ENCODE measurements at regions not wholly inside any gene's neighbourhood (a gene's known extent, or its start where the extent isn't known, plus 50 kb on each side); places are given as distances from the start of the nearest gene placed in this dataset.
"Not testable (repeated sequence)": the region's sequence is repeated elsewhere in the genome, so short reads cannot be mapped to it uniquely, and the experiment has no call there.

DNA sequence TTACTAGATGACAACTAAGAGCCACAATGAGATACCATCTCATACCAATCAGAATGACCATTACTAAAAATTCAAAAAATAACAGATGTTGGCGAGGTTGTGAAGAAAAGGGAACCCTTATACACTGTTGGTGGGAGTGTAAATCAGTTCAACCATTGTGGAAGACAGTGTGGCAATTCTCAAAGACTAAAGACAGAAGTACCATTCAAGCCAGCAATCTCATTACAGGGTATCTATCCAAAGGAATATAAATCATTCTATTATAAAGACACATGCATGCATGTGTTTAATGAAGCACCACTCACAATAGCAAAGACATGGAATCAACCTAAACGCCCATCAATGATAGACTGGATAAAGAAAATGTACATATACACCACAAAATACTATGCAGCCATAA is 705.1 kb upstream of the ACVR2A start:
- not testable (repeated sequence) for H3K27me3 Mint-ChIP-seq; H3K4me3 Mint-ChIP-seq; H3K27ac Mint-ChIP-seq; H3K9me3 Mint-ChIP-seq (ENCODE audit: low read depth); H3K4me1 Mint-ChIP-seq (ENCODE audit: low read depth); H3K36me3 Mint-ChIP-seq

DNA sequence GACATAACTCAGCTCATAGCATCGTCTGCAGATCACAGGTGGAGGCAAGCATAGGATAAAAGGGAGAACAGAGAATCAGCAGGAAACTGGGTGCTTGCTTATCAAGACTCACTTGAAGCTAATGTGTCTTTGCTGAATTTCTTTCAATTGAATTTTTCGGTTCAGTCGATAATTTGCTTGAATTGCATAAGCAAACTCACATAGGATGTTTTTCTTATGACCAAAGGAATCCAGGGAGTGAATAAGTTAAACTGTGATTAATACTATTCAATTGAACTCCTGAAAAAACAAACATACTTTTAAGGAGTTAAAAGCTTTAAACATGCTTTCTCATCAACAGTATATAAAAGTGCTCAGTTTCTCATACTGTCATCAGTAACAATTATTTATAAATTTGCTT is 707.1 kb upstream of the ACVR2A start:
- no peak overlapping the region for H3K27ac Mint-ChIP-seq
- H3K9me3 Mint-ChIP-seq (ENCODE audit: low read depth): no peaks in the 10 kb centered on the region
- no peaks in the 10 kb centered on the region for H3K36me3 Mint-ChIP-seq
- peaks cover 2% of the 10 kb centered on the region for H3K27me3 Mint-ChIP-seq
- H3K4me3 Mint-ChIP-seq: no peak overlapping the region
- H3K4me1 Mint-ChIP-seq (ENCODE audit: low read depth): no peaks in the 10 kb centered on the region

DNA sequence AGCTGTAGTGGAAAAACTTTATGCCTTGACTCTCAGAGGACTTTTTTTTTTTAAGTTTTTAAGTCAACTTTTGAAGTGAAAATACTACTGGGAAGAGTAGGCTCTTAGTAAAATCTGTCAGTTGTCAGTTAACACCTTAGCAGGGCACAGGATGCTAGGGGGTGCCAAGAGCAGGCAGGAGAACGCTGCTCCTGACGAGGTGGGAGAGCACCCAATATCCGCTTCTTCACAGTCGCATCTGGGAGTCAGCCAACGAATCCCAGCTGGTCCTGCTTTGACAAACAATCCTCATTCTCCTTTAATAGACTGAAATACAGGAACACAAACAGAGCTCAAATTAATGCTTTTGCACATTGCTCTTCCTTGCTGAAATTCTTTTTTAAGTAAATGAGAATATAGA is 709.5 kb upstream of the ACVR2A start:
- no peaks in the 10 kb centered on the region for H3K4me1 Mint-ChIP-seq (ENCODE audit: low read depth)
- H3K27me3 Mint-ChIP-seq: peaks cover 2% of the 10 kb centered on the region
- no peaks in the 10 kb centered on the region for H3K9me3 Mint-ChIP-seq (ENCODE audit: low read depth)
- H3K4me3 Mint-ChIP-seq: no peak overlapping the region
- H3K36me3 Mint-ChIP-seq: no peaks in the 10 kb centered on the region
- no peak overlapping the region for H3K27ac Mint-ChIP-seq

DNA sequence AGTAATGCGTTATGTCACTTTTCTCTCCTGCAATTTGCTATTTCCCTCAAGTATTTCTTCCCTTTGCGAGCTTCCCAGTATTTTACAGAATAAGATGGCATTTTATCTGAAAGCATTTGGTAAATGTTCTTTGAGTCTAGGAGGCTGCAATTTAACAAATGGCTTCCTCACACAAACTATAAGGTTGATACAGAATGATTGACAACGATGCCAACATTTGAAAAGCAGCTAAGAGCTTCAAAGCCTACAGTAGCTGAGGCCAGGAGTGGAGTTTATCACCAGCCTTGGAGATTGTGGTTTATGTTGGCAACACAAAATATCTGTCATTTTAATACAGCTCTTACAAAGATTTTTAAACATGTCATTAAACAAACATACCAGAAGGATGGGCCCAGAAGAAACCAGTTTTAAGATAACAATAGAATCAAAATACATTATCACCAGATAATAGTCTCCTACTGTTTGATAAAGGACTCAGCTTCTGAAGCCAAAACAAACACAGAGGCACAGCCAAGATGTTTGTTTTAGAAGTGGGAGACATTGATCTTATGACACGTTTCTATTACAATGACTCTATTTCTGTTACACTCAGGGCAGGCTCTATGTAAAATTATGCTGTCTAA is 711.4 kb upstream of the ACVR2A start:
- Mint-ChIP-seq H3K9me3 (ENCODE audit: low read depth) (no peaks in the 10 kb centered on the region), H3K36me3 (no peaks in the 10 kb centered on the region), H3K27ac (no peak overlapping the region), H3K27me3 (peaks cover 2% of the 10 kb centered on the region), H3K4me3 (no peak overlapping the region), H3K4me1 (ENCODE audit: low read depth) (no peaks in the 10 kb centered on the region)

DNA sequence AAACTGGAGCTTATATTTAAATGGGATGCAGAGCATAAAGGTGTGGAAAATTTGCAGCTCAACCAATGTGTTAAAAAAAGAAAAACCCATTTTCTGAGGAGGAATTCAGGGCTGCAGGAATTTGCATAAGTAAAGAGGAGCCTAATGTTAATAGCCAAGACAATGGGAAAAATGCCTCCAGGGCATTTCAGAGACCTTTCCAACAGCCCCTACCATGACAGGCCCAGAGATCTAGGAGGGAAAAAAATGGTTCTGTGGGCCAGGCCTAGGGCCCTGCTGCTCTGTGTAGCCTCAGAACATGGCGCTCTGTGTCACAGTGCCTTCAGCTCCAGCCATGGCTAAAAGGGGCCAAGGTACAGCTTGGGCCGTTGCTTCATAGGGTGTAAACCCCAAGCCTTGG is 719.7 kb upstream of the ACVR2A start:
- Mint-ChIP-seq H3K36me3 (no peaks in the 10 kb centered on the region), H3K4me1 (ENCODE audit: low read depth) (no peaks in the 10 kb centered on the region), H3K27ac (no peak overlapping the region)

DNA sequence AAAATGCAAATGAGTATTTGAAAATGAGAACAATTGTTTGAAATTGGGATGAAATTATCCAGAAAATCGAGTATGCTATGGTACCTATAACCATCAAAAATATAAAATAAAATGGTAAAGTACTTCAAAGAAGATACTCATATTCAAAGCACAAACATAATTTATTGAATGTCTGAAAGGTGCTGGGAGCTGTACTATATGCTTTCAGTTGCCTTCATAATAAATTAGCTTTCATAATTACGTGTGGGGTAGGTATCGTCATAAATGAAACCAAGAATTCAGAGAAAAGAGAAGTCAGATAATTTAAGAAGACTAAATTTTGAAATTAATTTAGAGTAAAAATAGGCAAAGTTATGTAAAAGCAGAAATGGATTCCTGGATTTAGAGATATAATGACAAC is 721.9 kb upstream of the ACVR2A start:
- Mint-ChIP-seq H3K4me1 (ENCODE audit: low read depth) (no peaks in the 10 kb centered on the region), H3K27ac (no peak overlapping the region), H3K27me3 (peaks cover 5% of the 10 kb centered on the region), H3K9me3 (ENCODE audit: low read depth) (peaks cover 6% of the 10 kb centered on the region), H3K4me3 (no peak overlapping the region), H3K36me3 (no peaks in the 10 kb centered on the region)

More for the DNA sequence above, 719.7 kb upstream of the ACVR2A start:
- H3K4me3 Mint-ChIP-seq: no peak overlapping the region
- H3K27me3 Mint-ChIP-seq: peaks cover 5% of the 10 kb centered on the region
- peaks cover 6% of the 10 kb centered on the region for H3K9me3 Mint-ChIP-seq (ENCODE audit: low read depth)

DNA sequence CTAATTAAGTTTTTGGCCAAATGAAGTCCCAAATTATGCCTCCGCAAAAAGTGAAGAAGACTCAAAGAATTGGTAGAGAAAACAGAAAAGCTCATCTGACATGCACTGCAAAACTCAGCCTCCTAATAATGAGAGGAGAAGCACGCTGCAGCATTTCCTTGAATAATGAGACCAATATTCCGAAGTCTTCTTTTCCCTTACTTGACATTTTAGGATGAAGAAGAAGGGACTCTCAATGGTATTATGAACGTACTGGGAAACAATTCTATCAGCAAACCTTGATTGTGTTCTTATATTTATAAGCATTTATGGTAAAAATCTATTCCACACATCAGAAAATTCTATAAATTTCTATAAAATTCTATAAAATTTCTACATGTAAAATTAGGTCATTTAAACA is 733.9 kb upstream of the ACVR2A start:
- Mint-ChIP-seq H3K27ac (no peak overlapping the region), H3K27me3 (peaks cover 3% of the 10 kb centered on the region), H3K9me3 (ENCODE audit: low read depth) (no peaks in the 10 kb centered on the region), H3K36me3 (no peaks in the 10 kb centered on the region), H3K4me3 (no peak overlapping the region), H3K4me1 (ENCODE audit: low read depth) (no peaks in the 10 kb centered on the region)

DNA sequence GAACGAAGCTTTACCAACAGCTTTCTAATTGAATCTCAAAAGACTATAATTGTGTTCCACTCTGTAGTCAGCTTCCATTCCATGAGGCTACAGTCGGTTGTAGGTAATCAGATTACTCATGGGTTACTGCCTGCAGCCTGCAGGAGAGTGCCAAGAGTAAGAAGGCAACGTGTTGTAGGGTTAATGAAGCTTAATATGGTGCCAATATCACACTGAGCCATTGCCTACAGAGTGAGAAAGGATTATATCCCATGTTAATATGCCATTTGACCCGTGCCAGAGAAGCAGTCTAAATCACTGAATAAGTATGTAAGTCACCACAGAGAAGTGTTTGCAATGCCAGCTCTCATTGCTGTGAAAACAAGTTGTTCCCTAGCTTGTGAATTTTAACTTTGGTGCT is 734.5 kb upstream of the ACVR2A start:
- no peaks in the 10 kb centered on the region for H3K9me3 Mint-ChIP-seq (ENCODE audit: low read depth)
- H3K4me3 Mint-ChIP-seq: no peak overlapping the region
- H3K27me3 Mint-ChIP-seq: peaks cover 3% of the 10 kb centered on the region
- H3K36me3 Mint-ChIP-seq: no peaks in the 10 kb centered on the region
- no peak overlapping the region for H3K27ac Mint-ChIP-seq
- H3K4me1 Mint-ChIP-seq (ENCODE audit: low read depth): no peaks in the 10 kb centered on the region

DNA sequence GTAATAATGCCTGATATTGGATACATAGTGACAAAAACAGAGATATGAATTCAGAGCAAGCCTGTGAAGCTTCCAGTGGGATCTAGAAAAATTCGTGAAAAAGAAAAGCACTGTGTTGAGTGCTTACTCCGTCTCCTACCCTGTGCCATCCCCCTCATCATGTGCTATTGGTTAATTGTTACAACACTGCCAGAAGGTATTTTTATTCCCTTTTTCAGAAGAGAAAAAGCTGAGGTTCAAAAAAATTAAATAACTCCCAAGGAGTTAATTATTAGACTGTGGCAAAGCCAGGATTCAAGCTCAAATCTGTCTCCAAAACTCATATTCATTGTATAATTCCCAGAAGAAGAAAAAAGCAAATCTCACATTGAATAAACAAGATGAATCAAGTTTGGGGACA is 735.5 kb upstream of the ACVR2A start:
- Mint-ChIP-seq H3K36me3 (no peaks in the 10 kb centered on the region), H3K4me3 (no peak overlapping the region), H3K27ac (no peak overlapping the region), H3K27me3 (peaks cover 3% of the 10 kb centered on the region), H3K9me3 (ENCODE audit: low read depth) (no peaks in the 10 kb centered on the region), H3K4me1 (ENCODE audit: low read depth) (no peaks in the 10 kb centered on the region)

DNA sequence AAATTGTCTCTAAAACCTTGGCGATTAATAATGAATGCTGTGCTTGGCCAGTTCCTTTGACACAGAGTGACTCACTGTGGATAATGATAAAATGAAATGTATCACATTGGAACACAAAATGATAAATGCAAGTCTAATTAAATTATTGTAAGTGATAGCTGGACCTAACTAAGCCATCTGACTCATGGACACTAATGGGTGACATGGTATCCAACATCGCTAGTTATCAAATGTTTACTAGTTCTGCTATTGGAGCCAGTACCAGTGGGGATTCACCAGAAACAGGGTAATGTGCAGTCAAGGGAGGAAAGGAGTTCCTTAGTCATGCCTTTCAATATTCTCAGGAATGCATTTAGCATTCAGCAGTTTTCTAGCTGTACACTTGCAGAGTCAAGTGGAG is 736.3 kb upstream of the ACVR2A start:
- Mint-ChIP-seq H3K4me3 (no peak overlapping the region), H3K36me3 (no peaks in the 10 kb centered on the region), H3K4me1 (ENCODE audit: low read depth) (no peaks in the 10 kb centered on the region), H3K9me3 (ENCODE audit: low read depth) (no peaks in the 10 kb centered on the region), H3K27me3 (peaks cover 3% of the 10 kb centered on the region), H3K27ac (no peak overlapping the region)

DNA sequence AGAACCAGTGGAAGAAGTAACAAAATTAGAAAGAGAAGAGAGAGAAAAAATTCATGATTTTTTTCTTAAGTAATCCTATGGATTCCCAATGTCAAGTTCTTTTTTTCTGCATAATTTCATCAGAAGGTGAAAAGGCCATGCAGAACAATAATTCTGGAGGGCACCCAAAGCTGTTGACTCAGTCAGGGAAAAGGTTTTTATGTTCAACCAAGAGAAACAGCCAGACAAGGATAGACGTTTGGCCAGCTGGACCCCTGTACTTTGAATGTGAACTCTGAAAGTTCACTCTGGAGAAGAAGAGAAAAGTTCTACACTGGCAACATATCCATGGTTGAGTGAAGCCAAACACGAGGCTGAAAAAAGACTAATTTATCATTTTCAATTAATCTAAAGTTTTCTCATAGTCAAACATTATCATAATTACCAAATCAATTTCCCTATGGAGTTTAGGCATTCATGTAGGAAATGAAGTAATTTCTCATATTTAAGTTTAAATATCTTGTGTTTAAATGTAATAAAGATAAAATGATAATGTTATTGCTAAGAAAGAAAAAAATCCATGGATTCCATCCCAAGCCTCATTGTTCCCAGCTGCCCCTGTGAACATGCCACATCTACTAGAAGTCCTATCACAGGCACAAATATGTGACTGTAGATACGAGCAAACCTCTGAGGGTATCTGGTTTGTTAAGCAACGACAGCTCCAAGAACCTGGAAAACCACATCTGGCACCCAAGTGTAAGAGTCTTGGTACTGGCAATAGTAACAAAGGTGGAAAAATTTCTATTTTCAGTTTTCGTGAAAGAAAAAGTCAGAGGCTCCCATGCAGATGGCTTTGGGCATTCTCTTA is 742.7 kb upstream of the ACVR2A start:
- Mint-ChIP-seq H3K4me1 (ENCODE audit: low read depth) (no peaks in the 10 kb centered on the region), H3K27ac (no peak overlapping the region), H3K36me3 (no peaks in the 10 kb centered on the region), H3K9me3 (ENCODE audit: low read depth) (no peaks in the 10 kb centered on the region), H3K27me3 (peaks cover 2% of the 10 kb centered on the region), H3K4me3 (no peak overlapping the region)

DNA sequence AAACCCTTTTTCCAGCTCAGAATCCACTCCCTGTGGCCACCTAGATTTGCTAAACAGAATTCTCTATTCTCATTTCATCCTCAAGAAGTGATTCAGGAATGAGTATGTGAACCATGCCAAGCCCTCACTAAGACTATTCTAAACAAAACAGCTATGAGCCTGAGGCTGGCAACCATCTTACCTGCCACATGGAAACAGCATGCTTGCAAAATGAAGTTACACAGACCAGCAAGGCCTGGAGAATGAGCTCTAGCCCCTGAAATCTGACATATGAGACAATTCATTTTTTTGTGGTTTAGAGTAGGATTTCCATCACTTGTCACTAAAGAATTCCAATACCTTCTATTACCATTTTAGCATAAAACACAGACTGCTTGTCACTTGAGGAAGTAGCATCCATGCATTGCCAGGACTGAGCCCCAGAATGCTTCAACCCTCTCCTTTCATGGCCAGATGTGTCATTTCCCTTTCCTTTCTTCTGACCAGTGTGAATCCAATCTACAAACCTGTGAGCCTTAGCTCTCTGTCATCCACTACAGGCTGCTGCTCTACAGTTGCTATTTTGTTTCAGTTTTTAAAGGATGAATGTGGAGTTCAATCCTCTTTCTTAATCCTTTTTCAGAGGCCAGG is 744.3 kb upstream of the ACVR2A start:
- H3K9me3 Mint-ChIP-seq (ENCODE audit: low read depth): no peaks in the 10 kb centered on the region
- no peak overlapping the region for H3K4me3 Mint-ChIP-seq
- peaks cover 2% of the 10 kb centered on the region for H3K27me3 Mint-ChIP-seq
- H3K27ac Mint-ChIP-seq: no peak overlapping the region
- no peaks in the 10 kb centered on the region for H3K4me1 Mint-ChIP-seq (ENCODE audit: low read depth)
- H3K36me3 Mint-ChIP-seq: no peaks in the 10 kb centered on the region

DNA sequence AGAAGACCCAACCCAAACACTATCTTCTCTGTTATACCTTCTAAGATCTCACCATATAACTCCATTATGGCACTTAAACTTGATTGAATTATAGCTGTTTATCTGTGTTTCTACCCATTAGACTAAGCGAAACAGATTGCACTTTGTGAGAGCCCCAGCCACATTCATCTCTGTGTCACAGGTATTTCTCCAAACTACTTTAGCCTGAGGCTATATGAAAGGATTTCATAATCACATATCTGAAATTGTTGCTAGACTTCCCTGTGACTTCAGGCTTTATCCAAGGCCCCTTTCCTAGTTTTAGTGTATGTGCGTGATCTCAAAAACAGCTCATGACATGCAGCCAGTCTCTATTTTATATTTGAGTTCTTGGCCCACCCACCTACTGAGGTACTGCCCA is 745.0 kb upstream of the ACVR2A start:
- peaks cover 3% of the 10 kb centered on the region for H3K27me3 Mint-ChIP-seq
- no peaks in the 10 kb centered on the region for H3K9me3 Mint-ChIP-seq (ENCODE audit: low read depth)
- no peak overlapping the region for H3K4me3 Mint-ChIP-seq
- H3K36me3 Mint-ChIP-seq: no peaks in the 10 kb centered on the region
- H3K4me1 Mint-ChIP-seq (ENCODE audit: low read depth): no peaks in the 10 kb centered on the region
- no peak overlapping the region for H3K27ac Mint-ChIP-seq

DNA sequence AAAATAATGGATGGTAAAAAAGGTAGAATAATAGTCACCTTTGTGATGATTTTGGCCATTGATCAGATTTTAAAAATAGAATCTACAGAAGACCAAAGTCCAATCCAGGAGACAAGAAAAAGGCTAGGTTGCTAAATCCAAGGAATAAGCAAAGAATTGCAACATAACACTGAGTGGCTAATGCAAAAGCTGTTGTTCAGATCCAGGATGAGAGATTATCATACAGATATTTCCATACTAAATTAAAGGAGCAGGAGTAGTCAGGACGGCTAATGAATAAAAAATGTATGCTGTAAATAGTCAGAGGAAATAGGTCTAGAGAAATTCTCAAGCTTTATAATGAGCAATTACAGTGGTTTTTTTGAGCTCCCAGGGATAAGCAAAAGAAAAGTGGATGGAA is 745.9 kb upstream of the ACVR2A start:
- Mint-ChIP-seq H3K36me3 (no peaks in the 10 kb centered on the region), H3K9me3 (ENCODE audit: low read depth) (no peaks in the 10 kb centered on the region), H3K4me3 (no peak overlapping the region), H3K4me1 (ENCODE audit: low read depth) (no peaks in the 10 kb centered on the region), H3K27me3 (peaks cover 6% of the 10 kb centered on the region), H3K27ac (no peak overlapping the region)

DNA sequence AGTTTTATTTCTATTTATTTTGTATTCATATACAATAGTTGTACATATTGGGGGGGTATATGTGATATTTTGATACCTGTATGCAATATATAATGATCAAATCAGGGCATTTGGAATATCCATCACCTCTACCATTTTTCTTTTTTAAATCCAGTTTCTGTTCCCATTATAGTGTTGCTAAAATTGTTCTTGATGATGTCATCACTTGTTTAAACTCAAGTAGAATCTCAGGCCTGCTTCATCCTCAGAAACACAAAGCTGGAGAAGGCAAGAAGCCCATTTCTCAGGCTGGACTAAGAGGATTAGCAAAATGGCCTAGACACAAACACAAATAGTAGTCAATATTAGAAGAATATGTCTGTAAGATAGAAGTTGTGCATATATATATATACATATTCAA is 747.1 kb upstream of the ACVR2A start:
- Mint-ChIP-seq H3K27ac (no peak overlapping the region), H3K4me3 (no peak overlapping the region), H3K27me3 (peaks cover 4% of the 10 kb centered on the region), H3K4me1 (ENCODE audit: low read depth) (no peaks in the 10 kb centered on the region), H3K36me3 (no peaks in the 10 kb centered on the region), H3K9me3 (ENCODE audit: low read depth) (no peaks in the 10 kb centered on the region)

All from activated naive CD8-positive, alpha-beta T cell (primary cell).